ENCODE measurements at regions not wholly inside any gene's neighbourhood (a gene's known extent, or its start where the extent isn't known, plus 50 kb on each side); places are given as distances from the start of the nearest gene placed in this dataset.
"Not testable (repeated sequence)": the region's sequence is repeated elsewhere in the genome, so short reads cannot be mapped to it uniquely, and the experiment has no call there.

DNA sequence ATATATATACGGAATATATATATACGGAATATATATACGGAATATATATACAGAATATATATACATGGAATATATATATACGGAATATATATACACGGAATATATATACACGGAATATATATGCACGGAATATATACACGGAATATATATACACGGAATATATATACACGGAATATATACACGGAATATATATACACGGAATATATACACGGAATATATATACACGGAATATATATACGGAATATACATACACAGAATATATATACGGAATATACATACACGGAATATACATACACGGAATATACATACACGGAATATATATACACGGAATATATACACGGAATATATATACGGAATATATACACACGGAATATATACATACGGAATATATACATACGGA lies 568.4 kb downstream of the HINT1 start:
- TF ChIP-seq, protein P1, sequence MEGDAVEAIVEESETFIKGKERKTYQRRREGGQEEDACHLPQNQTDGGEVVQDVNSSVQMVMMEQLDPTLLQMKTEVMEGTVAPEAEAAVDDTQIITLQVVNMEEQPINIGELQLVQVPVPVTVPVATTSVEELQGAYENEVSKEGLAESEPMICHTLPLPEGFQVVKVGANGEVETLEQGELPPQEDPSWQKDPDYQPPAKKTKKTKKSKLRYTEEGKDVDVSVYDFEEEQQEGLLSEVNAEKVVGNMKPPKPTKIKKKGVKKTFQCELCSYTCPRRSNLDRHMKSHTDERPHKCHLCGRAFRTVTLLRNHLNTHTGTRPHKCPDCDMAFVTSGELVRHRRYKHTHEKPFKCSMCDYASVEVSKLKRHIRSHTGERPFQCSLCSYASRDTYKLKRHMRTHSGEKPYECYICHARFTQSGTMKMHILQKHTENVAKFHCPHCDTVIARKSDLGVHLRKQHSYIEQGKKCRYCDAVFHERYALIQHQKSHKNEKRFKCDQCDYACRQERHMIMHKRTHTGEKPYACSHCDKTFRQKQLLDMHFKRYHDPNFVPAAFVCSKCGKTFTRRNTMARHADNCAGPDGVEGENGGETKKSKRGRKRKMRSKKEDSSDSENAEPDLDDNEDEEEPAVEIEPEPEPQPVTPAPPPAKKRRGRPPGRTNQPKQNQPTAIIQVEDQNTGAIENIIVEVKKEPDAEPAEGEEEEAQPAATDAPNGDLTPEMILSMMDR (IDR thresholded peaks at IDR 0.05) = not testable (repeated sequence)
- TF ChIP-seq POLR2A (IDR thresholded peaks at IDR 0.05) = not testable (repeated sequence)

Data from uterus (tissue), 2 donors.